K562 (cell line): ENCODE measurements at regions not wholly inside any gene's neighbourhood (a gene's known extent, or its start where the extent isn't known, plus 50 kb on each side); places are given as distances from the start of the nearest gene placed in this dataset.

ENCODE experiments used
- CCNT2 ChIP-seq: IDR thresholded peaks from 2 replicates; pipeline ENCODE4 v1.6.1; 2011; ENCODE audit warnings: borderline replicate concordance, low read depth, mild to moderate bottlenecking, moderate library complexity, mixed read lengths, low read length; ENCODE audit not compliant: insufficient read length; ENCODE audit errors: extremely low read depth
- COPS2 ChIP-seq: fragments of 450-650 bp; conservative IDR thresholded peaks from 2 replicates; pipeline ENCODE4 v1.6.1; 2016; ENCODE audit warnings: mild to moderate bottlenecking, moderate library complexity
- CXXC5 ChIP-seq: fragments of 250-450 bp; sonication (Bioruptor Pico); IDR thresholded peaks from 2 replicates; pipeline ENCODE4 v1.8.0; 2022; ENCODE audit warnings: inconsistent platforms, mild to moderate bottlenecking, moderate library complexity
- DLX4 ChIP-seq: fragments of 250-450 bp; sonication (Bioruptor Pico); IDR thresholded peaks from 2 replicates; pipeline ENCODE4 v1.6.1; 2021; ENCODE audit warnings: mild to moderate bottlenecking
- E2F4 ChIP-seq: sonication (generic); formaldehyde crosslinking; IDR thresholded peaks from 2 replicates; pipeline ENCODE4 v1.8.0; 2022; ENCODE audit warnings: mild to moderate bottlenecking, low read depth, missing genetic modification reagents
- EHMT2 ChIP-seq: fragments of 450-650 bp; IDR thresholded peaks from 2 replicates; pipeline ENCODE4 v1.6.1; 2018; ENCODE audit warnings: antibody characterized with exemption
- FOXK1 ChIP-seq: sonication (generic); formaldehyde crosslinking; IDR thresholded peaks from 2 replicates; pipeline ENCODE4 v1.8.0; 2022; ENCODE audit warnings: missing genetic modification reagents, mild to moderate bottlenecking, borderline replicate concordance
- FOXK2 ChIP-seq, 2 experiments: fragments of 450-650 bp; IDR thresholded peaks in 1 of 2; conservative IDR thresholded peaks in 1 of 2; 2 replicates each; pipeline ENCODE4 v1.6.1; 2016; ENCODE audit warnings: low read depth in 2 of 2, mild to moderate bottlenecking in 1 of 2
- JUN ChIP-seq, 2 experiments: sonication (generic) in 1 of 2; formaldehyde crosslinking in 1 of 2; IDR thresholded peaks; 2 replicates each; pipeline versions ENCODE4 v1.6.1 to v1.8.0; 2012 to 2022; ENCODE audit warnings: borderline replicate concordance in 2 of 2, mild to moderate bottlenecking in 2 of 2, improper control_type of control experiment in 1 of 2, low read depth in 1 of 2, low read length in 1 of 2, missing genetic modification reagents in 1 of 2
- KAT7 ChIP-seq: sonication (generic); formaldehyde crosslinking; IDR thresholded peaks from 2 replicates; pipeline ENCODE4 v1.8.0; 2022; ENCODE audit warnings: missing genetic modification reagents, mild to moderate bottlenecking, borderline replicate concordance
- NCOA1 ChIP-seq: fragments of 450-650 bp; IDR thresholded peaks from 2 replicates; pipeline ENCODE4 v1.6.1; 2016; ENCODE audit warnings: low read depth
- NCOR1 ChIP-seq: fragments of 450-650 bp; IDR thresholded peaks from 2 replicates; pipeline ENCODE4 v1.6.1; 2016; ENCODE audit warnings: mild to moderate bottlenecking, moderate library complexity
- NR2C2 ChIP-seq, 2 experiments: fragments of 200-800 bp in 1 of 2; sonication (Bioruptor generic) in 1 of 2; sonication (generic) in 1 of 2; formaldehyde crosslinking in 1 of 2; IDR thresholded peaks; 2 replicates each; pipeline versions ENCODE4 v1.6.1 to v1.8.0; 2016 to 2022; ENCODE audit warnings: mild to moderate bottlenecking in 1 of 2, missing compliant biosample characterization in 1 of 2, missing genetic modification characterization in 1 of 2, missing genetic modification reagents in 1 of 2
- SUPT5H ChIP-seq: fragments of 450-650 bp; IDR thresholded peaks from 2 replicates; pipeline ENCODE4 v1.6.1; 2016
- ZFP91 ChIP-seq: sonication (generic); formaldehyde crosslinking; IDR thresholded peaks from 2 replicates; pipeline ENCODE4 v1.8.0; 2022; ENCODE audit warnings: mild to moderate bottlenecking, missing genetic modification reagents
- ZNF217 ChIP-seq: sonication (generic); formaldehyde crosslinking; IDR thresholded peaks from 2 replicates; pipeline ENCODE4 v1.8.0; 2022; ENCODE audit warnings: mild to moderate bottlenecking, missing genetic modification reagents
- ZNF408 ChIP-seq: fragments of 250-450 bp; sonication (Bioruptor Pico); IDR thresholded peaks from 2 replicates; pipeline ENCODE4 v1.4.0; 2020; ENCODE audit warnings: low read depth, mild to moderate bottlenecking, moderate library complexity
- TF ChIP-seq, protein P1 (sequence below): fragments of 250-450 bp; sonication (Bioruptor Pico); IDR thresholded peaks from 2 replicates; pipeline ENCODE4 v1.5.0; 2021; ENCODE audit warnings: mild to moderate bottlenecking, borderline replicate concordance
- TF ChIP-seq, protein P2 (sequence below): fragments of 450-650 bp; IDR thresholded peaks from 2 replicates; pipeline ENCODE4 v1.6.1; 2016; ENCODE audit warnings: antibody characterized with exemption

- TF ChIP-seq CXXC5 (CRISPR knock-in tag): peak; percentile 39
- TF ChIP-seq, protein P1, sequence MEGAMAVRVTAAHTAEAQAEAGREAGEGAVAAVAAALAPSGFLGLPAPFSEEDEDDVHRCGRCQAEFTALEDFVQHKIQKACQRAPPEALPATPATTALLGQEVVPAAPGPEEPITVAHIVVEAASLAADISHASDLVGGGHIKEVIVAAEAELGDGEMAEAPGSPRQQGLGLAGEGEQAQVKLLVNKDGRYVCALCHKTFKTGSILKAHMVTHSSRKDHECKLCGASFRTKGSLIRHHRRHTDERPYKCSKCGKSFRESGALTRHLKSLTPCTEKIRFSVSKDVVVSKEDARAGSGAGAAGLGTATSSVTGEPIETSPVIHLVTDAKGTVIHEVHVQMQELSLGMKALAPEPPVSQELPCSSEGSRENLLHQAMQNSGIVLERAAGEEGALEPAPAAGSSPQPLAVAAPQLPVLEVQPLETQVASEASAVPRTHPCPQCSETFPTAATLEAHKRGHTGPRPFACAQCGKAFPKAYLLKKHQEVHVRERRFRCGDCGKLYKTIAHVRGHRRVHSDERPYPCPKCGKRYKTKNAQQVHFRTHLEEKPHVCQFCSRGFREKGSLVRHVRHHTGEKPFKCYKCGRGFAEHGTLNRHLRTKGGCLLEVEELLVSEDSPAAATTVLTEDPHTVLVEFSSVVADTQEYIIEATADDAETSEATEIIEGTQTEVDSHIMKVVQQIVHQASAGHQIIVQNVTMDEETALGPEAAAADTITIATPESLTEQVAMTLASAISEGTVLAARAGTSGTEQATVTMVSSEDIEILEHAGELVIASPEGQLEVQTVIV (CRISPR knock-in tag): no peak
- TF ChIP-seq COPS2: no peak
- no peak for TF ChIP-seq FOXK1
- TF ChIP-seq NCOR1: peak; percentile 73
- TF ChIP-seq NCOA1: peak; percentile 83
- TF ChIP-seq ZFP91 (CRISPR knock-in tag): no peak
- TF ChIP-seq SUPT5H: no peak
- TF ChIP-seq EHMT2: no peak
- TF ChIP-seq FOXK2 (conservative IDR thresholded peaks at IDR 0.05 in 1 of 2, IDR thresholded peaks at IDR 0.05 in 1 of 2; ENCODE audit: low read depth in 2 of 2): peak; percentile 62 to 75
- TF ChIP-seq ZNF408 (CRISPR knock-in tag): no peak
- TF ChIP-seq, protein P2, sequence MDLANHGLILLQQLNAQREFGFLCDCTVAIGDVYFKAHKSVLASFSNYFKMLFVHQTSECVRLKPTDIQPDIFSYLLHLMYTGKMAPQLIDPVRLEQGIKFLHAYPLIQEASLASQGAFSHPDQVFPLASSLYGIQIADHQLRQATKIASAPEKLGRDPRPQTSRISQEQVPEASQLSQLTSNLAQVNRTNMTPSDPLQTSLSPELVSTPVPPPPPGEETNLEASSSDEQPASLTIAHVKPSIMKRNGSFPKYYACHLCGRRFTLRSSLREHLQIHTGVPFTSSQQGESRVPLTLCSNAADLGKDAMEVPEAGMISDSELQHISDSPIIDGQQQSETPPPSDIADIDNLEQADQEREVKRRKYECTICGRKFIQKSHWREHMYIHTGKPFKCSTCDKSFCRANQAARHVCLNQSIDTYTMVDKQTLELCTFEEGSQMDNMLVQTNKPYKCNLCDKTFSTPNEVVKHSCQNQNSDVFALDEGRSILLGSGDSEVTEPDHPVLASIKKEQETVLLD: no peak; the same call in 1 of the 2 replicates
- TF ChIP-seq JUN (IDR thresholded peaks at IDR 0.05; ENCODE audit: borderline replicate concordance, low read depth, low read length): peak; percentile 89
- no peak for TF ChIP-seq JUN (CRISPR knock-in tag; IDR thresholded peaks at IDR 0.05; ENCODE audit: borderline replicate concordance)
- no peak for TF ChIP-seq CCNT2
- no peak for TF ChIP-seq ZNF217 (CRISPR knock-in tag)
- TF ChIP-seq E2F4 (CRISPR knock-in tag): no peak
- TF ChIP-seq DLX4 (CRISPR knock-in tag): no peak
- no peak for TF ChIP-seq NR2C2 (CRISPR knock-in tag; IDR thresholded peaks at IDR 0.05)
- TF ChIP-seq NR2C2 (tag; IDR thresholded peaks at IDR 0.05): no peak
- TF ChIP-seq KAT7 (CRISPR knock-in tag): no peak
These were observed 126.6 kb downstream of the CCDC71L start (continued) for GRCh38 chr7:106534271-106534846.
